ENCODE measurements at regions not wholly inside any gene's neighbourhood (a gene's known extent, or its start where the extent isn't known, plus 50 kb on each side); places are given as distances from the start of the nearest gene placed in this dataset.

DNA sequence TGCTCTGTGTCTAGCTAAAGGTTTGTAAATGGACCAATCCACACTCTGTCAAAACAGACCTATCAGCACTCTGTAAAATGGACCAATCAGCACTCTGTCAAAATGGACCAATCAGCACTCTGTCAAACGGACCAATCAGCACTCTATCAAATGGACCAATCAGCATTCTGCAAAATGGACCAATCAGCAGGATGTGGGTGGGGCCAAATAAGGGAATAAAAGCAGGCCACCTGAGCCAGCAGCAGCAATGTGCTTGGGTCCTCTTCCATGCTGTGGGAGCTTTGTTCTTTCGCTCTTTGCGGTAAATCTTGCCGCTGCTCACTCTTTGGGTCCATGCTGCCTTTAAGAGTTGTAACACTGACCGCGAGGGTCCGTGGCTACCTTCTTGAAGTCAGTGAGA lies 740.5 kb upstream of the POM121L12 start:
- intact Hi-C loops (cut with DNase I) = no loop called here
- 95% methylated on average over 7 of the region's 7 CpGs for WGBS
- Histone ChIP-seq H3K27me3 (replicated peaks; ENCODE audit: insufficient read depth) (no peaks in the 10 kb centered on the region), H3K4me1 (replicated peaks) (no peaks in the 10 kb centered on the region), H3K9me3 (no peaks in the 10 kb centered on the region), H3K4me3 (no peak overlapping the region), H3K27ac (no peak overlapping the region), H3K36me3 (no peaks in the 10 kb centered on the region)
- no peak for DNase-seq (ENCODE audit: low spot score)
- TF ChIP-seq POLR2AphosphoS5 (IDR thresholded peaks at IDR 0.05) (no peak), CTCF (IDR thresholded peaks at IDR 0.05) (no peak), POLR2A (IDR thresholded peaks at IDR 0.05) (no peak)

- no peaks in the 10 kb centered on the region for H3K4me1 ChIP-seq (replicated peaks)
- intact Hi-C loops (cut with DNase I) = no loop called here
- no peaks in the 10 kb centered on the region for H3K27me3 ChIP-seq (replicated peaks; ENCODE audit: insufficient read depth)
- no peak overlapping the region for H3K4me3 ChIP-seq
- H3K36me3 ChIP-seq = no peaks in the 10 kb centered on the region
- no peak overlapping the region for H3K27ac ChIP-seq
- no peak for TF ChIP-seq POLR2AphosphoS5 (IDR thresholded peaks at IDR 0.05)
- no peak for TF ChIP-seq CTCF (IDR thresholded peaks at IDR 0.05)
- no peak for TF ChIP-seq POLR2A (IDR thresholded peaks at IDR 0.05)
- 77% methylated on average over 2 of the region's 2 CpGs for WGBS
- no peaks in the 10 kb centered on the region for H3K9me3 ChIP-seq
- DNase-seq (ENCODE audit: low spot score) = no peak
Measured at GRCh38 chr7:52289247-52289646, 746.2 kb upstream of the POM121L12 start.

DNA sequence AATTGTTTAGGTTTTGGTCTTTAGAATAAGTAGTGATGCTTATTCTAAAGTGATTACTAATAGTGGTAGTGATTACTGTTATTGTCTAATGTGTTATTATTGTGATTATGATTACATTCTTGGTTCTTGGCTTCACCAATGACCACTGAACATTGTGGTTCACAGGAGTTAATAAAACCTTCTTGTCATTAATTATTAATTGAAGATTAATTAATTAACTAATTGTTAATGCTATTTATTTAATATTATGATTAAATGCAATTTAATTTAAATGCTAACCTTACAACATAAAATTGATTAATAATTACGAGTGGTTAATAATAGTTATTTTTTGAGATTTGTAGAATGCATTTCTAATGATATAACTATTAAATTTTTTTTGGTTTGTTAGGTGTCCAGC lies 747.7 kb upstream of the POM121L12 start:
- no peaks in the 10 kb centered on the region for H3K9me3 ChIP-seq
- H3K4me3 ChIP-seq = no peak overlapping the region
- intact Hi-C loops (cut with DNase I) = no loop called here
- whole genome bisulfite sequencing = 94% methylated on average over 1 of the region's 1 CpG
- no peak for DNase-seq (ENCODE audit: low spot score)
- TF ChIP-seq POLR2AphosphoS5 (IDR thresholded peaks at IDR 0.05) = no peak
- TF ChIP-seq POLR2A (IDR thresholded peaks at IDR 0.05) = no peak
- TF ChIP-seq CTCF (IDR thresholded peaks at IDR 0.05) = no peak
- no peaks in the 10 kb centered on the region for H3K4me1 ChIP-seq (replicated peaks)
- no peak overlapping the region for H3K27ac ChIP-seq
- H3K27me3 ChIP-seq (replicated peaks; ENCODE audit: insufficient read depth) = no peaks in the 10 kb centered on the region
- no peaks in the 10 kb centered on the region for H3K36me3 ChIP-seq

GRCh38 chr7:52285689-52286088 lies 749.7 kb upstream of the POM121L12 start:
- no peaks in the 10 kb centered on the region for H3K27me3 ChIP-seq (replicated peaks; ENCODE audit: insufficient read depth)
- WGBS = 57% methylated on average over 2 of the region's 2 CpGs
- no peaks in the 10 kb centered on the region for H3K9me3 ChIP-seq
- H3K4me3 ChIP-seq = no peak overlapping the region
- TF ChIP-seq POLR2AphosphoS5 (IDR thresholded peaks at IDR 0.05) = no peak
- no peak for TF ChIP-seq POLR2A (IDR thresholded peaks at IDR 0.05)
- TF ChIP-seq CTCF (IDR thresholded peaks at IDR 0.05) = no peak
- H3K27ac ChIP-seq = no peak overlapping the region
- H3K4me1 ChIP-seq (replicated peaks) = no peaks in the 10 kb centered on the region
- DNase-seq (ENCODE audit: low spot score) = no peak
- intact Hi-C loops (cut with DNase I) = no loop called here
- no peaks in the 10 kb centered on the region for H3K36me3 ChIP-seq

DNA sequence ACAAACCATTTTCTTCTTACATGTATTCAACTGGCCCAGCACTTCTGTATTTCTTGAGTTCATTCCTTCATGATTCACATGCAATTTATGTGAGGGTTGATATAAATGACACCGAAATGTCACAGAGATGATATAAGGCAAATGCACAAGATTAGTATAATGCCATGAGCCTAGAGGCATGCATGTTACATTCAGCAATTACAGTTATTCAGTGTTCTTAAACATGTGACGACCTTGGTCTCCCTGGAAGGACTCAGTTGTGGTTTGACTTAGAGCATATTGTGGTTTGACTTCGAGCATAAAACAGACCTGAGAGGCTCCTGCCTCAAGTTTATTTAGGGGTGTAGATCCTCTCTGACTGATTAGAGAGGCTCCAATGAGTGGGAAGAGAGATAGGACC lies 752.1 kb upstream of the POM121L12 start:
- WGBS = 79% methylated on average over 3 of the region's 3 CpGs
- intact Hi-C loops (cut with DNase I) = no loop called here
- DNase-seq (ENCODE audit: low spot score) = no peak
- Histone ChIP-seq H3K27ac (no peak overlapping the region), H3K9me3 (no peaks in the 10 kb centered on the region), H3K4me3 (no peak overlapping the region), H3K36me3 (no peaks in the 10 kb centered on the region), H3K4me1 (replicated peaks) (no peaks in the 10 kb centered on the region), H3K27me3 (replicated peaks; ENCODE audit: insufficient read depth) (no peaks in the 10 kb centered on the region)
- TF ChIP-seq POLR2AphosphoS5 (IDR thresholded peaks at IDR 0.05) = no peak
- TF ChIP-seq POLR2A (IDR thresholded peaks at IDR 0.05) = no peak
- no peak for TF ChIP-seq CTCF (IDR thresholded peaks at IDR 0.05)
